Embryonic facial prominence (tissue), 1 donor: ENCODE measurements at regions not wholly inside any gene's neighbourhood (a gene's known extent, or its start where the extent isn't known, plus 50 kb on each side); places are given as distances from the start of the nearest gene placed in this dataset.

Source experiments
- DNase-seq: peaks from one replicate; pipeline ENCODE4 v3.0.0-alpha.2; 2016; ENCODE audit errors: extremely low spot score

- DNase-seq = peak; percentile 18
Measured at GRCh38 chr10:52644373-52645186, 128.0 kb downstream of the MBL2 start.

DNA sequence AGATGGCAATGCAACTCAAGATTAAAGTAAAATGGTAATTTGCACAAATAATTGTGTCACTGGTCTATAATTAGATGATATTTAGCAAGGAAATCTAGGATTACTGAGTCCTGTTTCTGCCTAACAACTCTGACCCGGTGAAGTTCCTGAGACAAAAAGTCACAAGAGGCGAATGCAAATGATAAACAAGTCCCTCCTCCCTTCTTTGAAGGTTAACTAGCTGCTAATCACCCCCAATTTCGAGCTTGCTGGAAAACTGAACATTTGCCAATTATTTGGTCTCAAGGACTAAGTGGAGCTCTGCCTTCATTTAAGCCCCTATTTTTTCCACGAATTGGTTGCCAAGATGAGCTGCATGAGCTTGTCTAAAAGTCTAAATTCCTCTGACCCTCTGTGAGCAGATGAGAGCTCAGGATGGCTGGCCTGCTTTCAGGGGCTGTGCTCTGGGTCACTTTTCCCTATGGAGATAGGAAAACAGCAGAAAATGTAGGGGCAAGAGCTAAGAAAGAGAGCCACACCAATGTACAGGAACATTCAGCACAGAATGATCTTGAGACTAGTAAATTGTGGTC, 127.3 kb downstream of the MBL2 start:
- no peak for DNase-seq

GRCh38 chr10:52649511-52649910, 123.1 kb downstream of the MBL2 start:
- DNase-seq = no peak

DNA sequence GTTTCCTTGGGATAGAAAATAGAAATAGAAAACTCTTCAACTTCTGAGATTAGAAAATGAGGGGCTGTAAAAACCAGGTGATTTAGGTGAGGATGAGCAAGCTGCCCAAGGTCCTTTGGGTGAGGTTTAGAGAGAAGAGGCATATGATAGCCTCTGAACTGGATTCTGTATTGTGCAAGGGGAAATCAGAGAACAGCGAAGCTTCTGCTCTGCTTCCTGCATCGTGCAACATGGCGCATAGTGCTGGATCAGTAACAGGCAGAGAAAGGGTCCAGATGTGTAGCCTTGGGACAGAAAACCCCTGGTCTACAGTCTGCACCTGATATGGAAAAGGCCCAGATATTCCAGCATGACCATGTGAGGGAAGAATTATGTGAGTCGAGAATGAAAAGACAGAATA, 121.7 kb downstream of the MBL2 start:
- DNase-seq = no peak

DNA sequence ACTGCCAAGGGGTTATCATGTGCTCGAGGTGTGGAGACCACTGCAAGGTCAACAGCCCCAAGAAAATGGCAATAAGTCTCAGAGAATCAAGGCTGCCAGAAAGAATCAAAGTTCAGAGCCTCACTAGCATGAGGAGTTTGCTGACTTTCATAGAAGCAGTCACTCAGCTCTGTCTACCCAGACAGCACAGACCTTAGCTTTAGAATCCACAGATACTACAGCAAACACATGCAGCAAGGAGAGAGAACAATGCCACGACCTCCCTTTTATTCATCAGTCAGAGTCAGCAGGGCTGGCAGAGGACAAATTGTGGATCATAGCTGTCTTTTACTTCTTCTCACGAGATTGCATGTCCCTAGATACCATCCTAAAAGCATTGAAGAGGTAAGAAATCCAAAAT, 121.3 kb downstream of the MBL2 start:
- no peak for DNase-seq

DNA sequence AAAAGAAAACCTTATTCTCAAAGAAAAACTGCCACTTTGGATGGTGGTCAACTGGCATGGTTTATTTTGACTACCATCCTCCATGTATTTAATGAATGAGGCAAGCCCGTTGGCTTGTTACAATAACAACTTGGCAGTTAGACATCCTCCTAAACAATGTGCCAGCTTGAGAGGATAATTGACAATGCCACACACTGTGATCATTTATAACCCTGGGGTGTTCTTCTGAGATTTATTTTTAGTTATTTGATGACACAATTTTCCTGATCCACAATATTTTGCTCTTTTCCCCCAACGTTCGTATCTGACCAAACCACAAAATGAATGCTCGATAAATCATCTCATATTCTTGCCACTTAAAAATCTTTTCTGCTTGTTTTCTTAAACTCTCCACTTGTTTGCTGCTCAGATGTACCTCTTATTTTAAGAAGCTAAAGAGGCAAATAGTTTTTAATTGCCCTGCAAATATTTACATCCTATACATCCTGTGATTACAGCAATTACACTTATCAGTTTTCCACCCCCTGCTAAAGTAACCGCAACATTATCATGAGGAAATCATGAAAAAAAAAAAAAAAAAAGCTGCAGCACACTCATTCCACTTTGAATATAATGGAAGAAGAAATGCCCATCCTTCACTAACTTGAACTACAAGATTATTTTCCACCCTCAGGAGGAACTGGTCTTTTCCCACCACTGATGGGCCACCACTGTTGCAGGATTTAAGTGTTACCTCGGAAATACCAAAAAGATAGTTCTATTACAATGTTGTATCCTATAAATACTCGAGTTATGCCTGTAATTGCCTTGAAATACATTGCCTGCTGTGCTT, 119.9 kb downstream of the MBL2 start:
- no peak for DNase-seq

DNA sequence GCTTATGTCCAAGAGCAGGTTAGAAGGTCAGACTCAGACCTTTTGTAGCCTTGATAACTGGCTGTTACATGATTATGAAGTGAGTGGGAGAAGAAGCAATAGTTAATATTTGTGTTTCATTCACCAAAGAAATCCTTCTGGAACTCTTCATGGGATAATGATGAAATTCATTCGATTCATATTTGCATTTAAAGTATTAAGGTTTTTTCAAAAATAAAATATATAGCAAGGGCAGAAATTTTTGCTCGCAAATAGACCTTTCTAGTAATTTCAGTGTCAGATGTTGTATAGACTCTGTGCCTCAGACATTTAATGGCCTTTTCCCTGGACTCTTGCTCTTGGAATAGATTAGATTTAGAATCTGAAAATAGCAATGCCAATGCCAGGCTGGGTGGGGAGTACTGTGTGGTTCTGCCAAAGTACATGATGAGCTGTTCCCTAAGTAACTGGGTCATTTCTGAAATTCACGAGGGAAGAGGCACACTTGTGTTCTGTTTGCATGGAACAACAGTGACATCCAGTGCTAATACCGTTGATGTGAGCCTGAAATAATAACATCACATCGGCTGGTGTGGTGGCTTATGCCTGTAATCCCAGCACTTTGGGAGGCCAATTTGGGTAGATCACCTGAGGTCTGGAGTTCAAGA, 119.2 kb downstream of the MBL2 start:
- DNase-seq = no peak

- DNase-seq = no peak
Measured at GRCh38 chr10:52654201-52654600, 118.4 kb downstream of the MBL2 start.

DNA sequence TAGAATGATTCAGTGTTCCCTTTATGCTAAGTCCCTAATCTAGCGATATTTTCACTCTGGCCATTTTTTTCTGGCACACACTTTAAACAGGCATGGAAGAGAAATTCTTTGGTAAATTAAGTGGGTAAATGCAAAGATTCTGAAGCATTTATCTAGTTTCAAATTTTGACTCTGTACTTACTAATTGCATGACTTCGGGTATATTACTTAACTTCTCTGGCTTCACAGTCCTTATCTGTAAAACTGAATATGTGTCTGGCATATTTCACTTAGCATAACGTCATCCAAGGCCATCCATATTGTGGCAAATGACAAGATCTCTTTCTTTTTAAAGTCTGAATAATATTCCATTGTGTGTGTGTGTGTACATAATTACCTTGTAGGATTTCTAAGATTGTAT, 114.5 kb downstream of the MBL2 start:
- DNase-seq = no peak

DNA sequence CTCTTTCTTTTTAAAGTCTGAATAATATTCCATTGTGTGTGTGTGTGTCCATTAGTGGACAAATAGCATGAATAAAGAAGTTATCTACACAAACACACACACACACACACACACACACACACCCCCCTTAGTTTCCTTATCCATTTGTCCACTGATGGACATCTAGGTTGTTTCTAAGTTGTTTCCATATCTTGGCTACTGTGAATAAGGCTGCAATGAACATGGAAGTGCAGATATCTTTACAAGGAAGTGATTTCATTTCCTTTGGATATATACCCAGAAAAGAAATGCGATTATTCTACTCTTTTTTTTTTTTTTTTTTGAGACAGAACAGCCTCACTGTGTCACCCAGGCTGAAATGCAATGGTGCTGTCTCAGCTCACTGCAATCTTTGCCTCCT, 113.5 kb downstream of the MBL2 start:
- no peak for DNase-seq

DNA sequence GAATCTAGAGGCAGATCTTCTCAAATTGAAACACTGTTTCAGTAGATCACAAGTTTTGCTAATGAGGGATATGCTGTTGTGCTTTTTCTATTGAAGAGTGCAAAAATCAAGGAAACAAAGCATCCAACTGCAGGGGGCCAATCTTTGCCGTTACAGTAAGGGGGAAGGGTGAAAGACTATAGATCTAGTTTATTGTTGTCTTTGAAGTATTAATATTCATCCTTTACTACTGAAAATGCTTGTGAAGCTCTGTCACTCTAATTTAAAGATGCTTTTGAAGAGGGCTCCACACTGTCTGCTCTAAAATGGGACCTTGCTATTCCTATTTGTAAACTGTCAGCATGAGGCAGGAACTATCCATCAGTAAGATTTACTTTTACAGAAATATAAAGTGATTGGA, 110.3 kb downstream of the MBL2 start:
- DNase-seq = no peak

GRCh38 chr10:52663161-52663560, 109.4 kb downstream of the MBL2 start:
- no peak for DNase-seq

DNA sequence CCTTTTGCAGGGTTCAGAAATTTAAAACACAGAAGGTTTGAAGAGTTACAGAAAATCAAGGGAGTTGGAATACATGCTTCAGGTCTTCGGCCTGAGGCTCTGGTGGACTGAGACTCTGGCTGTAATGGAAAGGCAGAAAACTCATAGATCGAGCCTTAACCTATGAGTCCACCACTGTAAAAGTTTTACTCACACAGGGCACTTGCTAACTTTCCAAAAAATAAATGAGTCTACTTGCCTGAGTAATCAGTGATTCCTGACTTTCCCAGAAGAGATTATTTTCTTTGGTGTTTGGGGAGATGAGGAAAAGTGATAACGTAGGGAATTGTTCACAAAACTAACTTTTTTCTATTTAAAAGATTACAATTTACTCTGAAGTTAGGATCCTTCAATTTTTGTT, 108.0 kb downstream of the MBL2 start:
- no peak for DNase-seq

GRCh38 chr10:52665821-52666220, 106.8 kb downstream of the MBL2 start:
- DNase-seq = no peak

- no peak for DNase-seq
Measured at GRCh38 chr10:52666931-52667330, 105.7 kb downstream of the MBL2 start.

- no peak for DNase-seq
Measured at GRCh38 chr10:52668024-52668423, 104.6 kb downstream of the MBL2 start.

- no peak for DNase-seq
Measured at GRCh38 chr10:52672880-52673279, 99.7 kb downstream of the MBL2 start.

- no peak for DNase-seq
Measured at GRCh38 chr10:52673468-52673867, 99.1 kb downstream of the MBL2 start.

DNA sequence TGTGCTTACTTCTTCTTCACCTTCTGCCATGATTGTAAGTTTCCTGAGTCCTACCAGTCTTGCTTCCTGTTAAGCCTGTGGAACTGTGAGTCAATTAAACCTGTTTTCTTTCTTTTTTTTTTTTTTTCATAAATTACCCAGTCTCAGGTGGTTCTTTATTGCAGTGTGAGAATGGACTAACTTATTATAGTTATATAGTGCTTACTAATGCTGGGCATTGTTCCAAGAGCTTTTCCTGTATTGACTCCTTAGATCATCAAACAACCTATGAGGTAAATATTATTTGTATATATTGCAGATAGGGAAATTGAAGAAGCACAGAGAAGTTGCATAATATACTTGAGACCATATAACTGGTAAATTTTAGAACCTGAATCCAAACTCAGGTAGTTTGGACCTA, 98.1 kb downstream of the MBL2 start:
- no peak for DNase-seq

DNA sequence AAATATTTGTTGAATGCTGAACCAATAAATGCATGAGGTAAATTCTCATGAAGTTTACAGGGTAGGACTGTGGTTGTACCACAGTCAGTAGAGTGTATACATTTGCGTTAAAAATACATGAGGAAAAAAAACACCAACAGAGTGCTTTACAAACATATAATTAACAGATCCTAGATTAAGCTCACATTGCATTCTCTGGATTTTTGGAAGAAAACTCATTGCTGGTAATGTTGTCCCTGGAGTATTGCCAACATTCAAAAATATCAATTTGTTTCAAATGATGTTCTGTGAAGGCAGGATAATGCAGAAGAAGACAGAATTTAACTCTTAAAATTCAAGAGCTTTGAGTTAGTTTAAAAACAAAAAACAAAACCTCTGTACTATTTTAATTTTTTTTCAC, 95.5 kb downstream of the MBL2 start:
- no peak for DNase-seq

DNA sequence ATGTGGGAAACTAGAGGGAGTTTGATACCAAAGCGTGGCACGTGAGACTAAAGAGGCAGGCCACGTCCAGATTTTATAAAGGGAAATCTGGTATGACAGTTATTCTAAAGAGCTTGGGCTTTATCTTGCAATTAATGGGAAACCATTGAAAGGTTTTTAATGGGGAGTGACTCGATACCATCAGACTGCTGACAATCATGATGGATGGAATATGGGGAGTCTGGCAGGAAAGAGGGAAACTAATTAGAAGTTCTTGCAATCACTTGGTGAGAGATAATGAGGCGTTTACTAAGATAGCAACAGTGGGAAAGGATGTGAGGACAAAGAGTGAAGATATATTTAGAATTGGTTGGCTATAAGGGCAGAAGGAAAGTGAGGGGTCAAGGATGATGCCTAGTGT, 94.0 kb downstream of the MBL2 start:
- DNase-seq = no peak

- no peak for DNase-seq
Measured at GRCh38 chr10:52679117-52679516, 93.5 kb downstream of the MBL2 start.
